DND-41 (cell line): ENCODE measurements at regions not wholly inside any gene's neighbourhood (a gene's known extent, or its start where the extent isn't known, plus 50 kb on each side); places are given as distances from the start of the nearest gene placed in this dataset.

ENCODE experiments used
- CTCF ChIP-seq: IDR thresholded peaks from 2 replicates; pipeline ENCODE4 v1.5.1; 2012; ENCODE audit warnings: borderline replicate concordance, low read length, moderate library complexity, mild to moderate bottlenecking; ENCODE audit not compliant: poor library complexity, severe bottlenecking; ENCODE audit errors: extremely low read depth
- EZH2 ChIP-seq: IDR thresholded peaks from 3 replicates; pipeline ENCODE4 v1.6.1; 2012; ENCODE audit warnings: borderline replicate concordance, low read depth, mild to moderate bottlenecking, moderate library complexity, low read length, inconsistent platforms; ENCODE audit not compliant: severe bottlenecking

- TF ChIP-seq CTCF (no peak), EZH2 (no peak)
Measured at GRCh38 chr16:86099326-86099725, 200.4 kb downstream of the IRF8 start.
